HG03139 (cell line): ENCODE measurements at regions not wholly inside any gene's neighbourhood (a gene's known extent, or its start where the extent isn't known, plus 50 kb on each side); places are given as distances from the start of the nearest gene placed in this dataset.
"Not testable (repeated sequence)": the region's sequence is repeated elsewhere in the genome, so short reads cannot be mapped to it uniquely, and the experiment has no call there.

Experiments used
- ATAC-seq: cut with Tn5 transposase; IDR thresholded peaks from one replicate; pipeline ENCODE4 v1.9.1; 2021; ENCODE audit not compliant: unreplicated experiment

DNA sequence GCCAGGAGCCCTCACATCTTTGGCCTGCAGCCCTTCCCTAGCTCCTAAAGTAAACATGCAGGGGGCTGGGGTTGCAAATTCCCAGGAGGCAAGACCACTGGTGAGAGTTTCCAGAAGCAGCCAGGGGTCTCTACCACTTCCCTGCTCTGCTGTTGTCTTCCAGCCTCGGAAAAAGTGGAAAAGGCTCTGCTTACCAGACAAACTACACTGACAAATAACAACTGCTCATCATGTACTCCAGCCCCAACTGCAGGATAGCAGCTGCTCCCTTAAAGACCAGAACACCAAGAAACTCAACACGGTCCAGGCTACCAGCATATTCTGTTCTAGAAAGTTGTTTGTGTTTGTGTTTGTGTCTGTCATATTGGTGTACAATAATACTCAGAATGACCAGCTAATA is 187.5 kb upstream of the MARCKS start:
- ATAC-seq, result no peak

DNA sequence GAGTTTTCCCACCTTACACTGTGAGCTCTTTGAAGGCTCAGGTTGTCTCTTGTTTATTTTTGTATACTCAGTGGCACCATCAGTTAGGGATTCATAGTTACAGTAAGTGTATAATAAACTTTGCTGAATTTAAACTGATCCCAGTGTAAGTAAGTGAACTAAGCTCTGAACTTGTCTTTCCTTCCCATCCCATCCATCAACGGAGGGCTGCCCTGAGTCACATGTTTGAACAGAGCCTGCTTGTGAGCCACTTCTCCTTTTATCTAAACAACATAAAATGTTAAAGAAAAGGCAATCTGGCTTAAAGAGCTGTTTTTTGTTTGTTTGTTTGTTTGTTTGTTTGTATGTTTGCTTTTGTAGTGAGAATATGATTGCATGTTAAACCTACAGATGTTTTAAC is 185.7 kb upstream of the MARCKS start:
- no peak for ATAC-seq

DNA sequence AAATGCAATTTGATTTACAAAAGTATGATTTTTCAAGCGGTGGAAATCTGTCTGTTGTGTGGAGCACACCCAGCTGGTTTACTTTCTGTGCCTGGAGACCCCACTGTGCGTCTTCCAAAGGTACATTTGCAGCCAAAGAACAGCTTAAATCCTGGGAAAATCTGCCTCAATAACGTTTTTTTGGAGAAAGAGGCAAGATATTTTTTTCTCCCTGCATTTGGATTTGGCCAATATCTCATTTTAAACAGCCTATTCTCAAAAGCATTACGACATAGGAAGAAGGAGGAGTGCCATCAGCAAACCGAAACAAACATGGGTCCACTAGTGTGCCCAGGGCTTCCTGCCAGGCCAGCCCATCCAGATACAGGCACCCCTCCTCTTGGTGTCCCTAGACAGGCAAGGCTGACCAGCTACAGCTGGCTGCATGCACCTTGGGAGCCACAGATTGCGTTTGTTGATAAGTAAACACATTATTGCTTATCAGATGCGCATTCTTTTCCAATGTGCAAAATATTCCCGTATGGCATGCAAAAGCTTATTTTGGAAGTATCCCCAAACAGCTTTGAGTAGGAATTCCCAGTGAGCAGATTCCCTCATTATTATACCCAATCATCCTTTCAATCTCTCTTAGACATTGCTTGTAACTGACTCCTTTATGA is 184.5 kb upstream of the MARCKS start:
- ATAC-seq, result no peak

DNA sequence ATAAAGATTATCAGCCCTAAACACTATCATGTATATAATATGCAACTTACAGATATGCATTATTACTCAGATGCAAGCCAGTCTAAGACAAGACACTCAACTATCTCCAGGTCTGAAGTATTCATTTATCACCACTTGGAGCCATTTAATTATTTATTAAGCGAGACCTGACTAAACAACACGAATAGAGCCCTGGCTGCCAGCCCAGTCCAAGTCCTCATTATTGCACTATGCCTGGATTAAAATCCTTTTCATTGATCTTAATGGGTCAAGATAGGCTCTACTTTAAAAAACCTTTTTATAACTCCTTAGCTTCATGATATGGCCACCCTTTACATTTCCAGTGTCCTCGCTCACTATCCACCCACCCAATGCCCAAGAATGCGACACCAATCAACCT is 183.1 kb upstream of the MARCKS start:
- no peak for ATAC-seq

DNA sequence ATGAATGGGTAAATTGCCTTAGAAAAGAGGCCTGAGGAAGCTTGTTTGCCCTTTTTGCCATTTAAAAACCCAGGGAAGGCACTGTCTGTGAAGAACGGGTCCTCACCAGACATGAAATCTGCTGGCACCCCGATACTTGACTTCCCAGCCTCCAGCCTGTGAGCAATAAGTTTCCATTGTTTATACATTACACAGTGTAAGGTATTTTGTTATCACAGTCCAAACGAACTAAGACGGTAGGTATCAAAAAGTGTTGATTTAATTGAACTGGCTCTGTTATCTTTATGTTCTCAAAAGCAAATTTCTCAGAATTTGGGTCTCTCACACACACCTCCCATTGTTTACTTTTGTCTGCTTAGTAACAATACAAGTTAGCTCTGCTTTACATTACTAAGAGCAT is 181.1 kb upstream of the MARCKS start:
- ATAC-seq, result no peak

DNA sequence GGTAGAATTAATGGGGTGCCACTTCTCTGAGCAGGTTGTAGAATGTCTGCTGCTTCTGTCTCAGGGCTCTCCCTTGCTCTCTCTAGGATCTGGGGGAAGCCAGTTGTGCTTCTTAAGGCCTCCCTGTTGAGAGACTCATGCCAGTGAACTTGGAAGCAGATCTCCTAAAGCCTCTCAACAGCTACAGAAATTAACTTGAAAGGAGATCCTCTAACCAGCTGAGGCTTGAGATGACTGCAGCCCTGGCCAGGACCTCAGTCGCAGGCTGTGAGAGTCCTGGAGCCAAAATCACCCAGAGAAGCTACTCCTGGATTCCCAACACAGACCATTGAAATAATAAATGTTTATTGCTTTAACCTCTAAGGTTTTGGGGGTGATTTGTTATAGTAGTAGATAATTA is 180.2 kb upstream of the MARCKS start:
- ATAC-seq, result no peak

DNA sequence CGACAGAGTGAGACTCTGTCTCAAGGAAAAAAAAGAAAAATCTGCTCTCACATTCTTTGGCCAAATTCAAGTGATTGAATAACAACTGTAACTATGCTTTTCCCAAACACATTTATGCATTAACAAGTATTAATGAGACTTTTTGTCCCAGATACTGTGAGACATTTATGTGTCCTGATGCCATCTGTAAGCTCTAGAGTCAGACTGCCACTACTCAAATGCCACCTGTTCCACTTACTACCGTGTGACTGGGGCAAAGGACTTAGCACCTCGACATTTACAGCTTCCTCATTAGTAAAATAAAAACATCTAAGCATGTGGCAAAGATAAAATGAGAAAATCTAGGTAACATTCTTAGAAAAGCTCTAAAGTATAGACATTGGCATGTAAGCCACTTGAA is 178.1 kb upstream of the MARCKS start:
- ATAC-seq, result no peak

DNA sequence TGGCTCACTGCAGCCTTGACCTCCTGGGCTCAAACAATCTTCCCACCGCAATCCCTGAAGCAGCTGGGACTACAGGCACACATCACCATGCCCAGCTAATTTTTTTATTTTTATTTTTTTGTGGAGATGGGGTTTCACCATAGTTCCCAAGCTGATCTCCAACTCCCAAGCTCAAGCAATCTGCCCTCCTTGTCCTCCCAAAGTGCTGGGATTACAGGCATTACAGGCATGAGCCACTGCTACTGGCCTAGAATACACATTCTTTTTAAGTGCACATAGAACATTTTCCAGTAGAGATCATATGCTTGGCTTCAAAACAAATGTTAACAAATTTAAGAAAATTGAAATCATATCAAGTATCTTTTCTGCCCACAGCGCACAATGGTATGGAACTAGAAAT is 176.8 kb upstream of the MARCKS start:
- ATAC-seq, result no peak

DNA sequence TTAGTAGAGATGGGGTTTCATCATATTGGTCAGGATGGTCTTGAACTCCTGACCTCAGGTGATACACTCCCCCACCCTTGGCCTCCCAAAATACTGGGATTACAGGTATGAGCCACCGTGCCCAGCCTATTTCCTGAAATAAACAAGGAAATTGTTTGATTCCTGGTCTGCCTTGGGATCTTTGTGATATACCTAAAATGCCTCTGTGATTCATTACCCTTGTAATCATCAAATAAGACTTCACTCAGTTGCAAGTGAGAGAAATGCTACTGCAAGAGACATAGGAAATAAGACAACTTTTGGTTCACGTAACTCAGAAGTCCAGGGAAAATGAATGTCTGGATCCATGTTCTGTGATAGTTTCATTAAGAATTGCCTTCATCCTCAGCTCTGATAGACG is 173.2 kb upstream of the MARCKS start:
- ATAC-seq, result no peak

DNA sequence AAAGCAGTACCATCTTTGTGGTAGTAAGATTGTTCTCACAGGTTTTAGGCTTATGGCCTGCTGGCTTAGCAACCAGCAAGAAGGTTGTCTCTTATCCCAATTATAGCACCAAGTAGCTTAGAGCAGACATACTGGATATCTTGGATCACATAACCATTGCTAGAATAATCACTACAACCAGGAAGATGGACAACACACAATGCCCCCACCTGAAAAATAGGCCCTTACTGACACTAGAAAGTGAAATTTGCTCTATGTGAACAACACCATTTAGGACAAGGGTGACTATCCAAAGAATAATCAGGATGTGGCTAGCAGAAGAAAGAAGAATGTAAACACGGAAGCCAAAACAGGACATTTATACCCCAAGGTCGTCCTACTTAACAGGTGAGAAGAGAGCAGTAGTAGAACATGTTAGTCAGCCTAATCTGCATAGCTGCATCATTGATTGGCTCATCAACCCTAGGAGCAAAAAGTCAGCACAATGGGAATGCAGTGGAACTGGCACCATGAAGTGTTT is 172.7 kb upstream of the MARCKS start:
- ATAC-seq, result no peak

DNA sequence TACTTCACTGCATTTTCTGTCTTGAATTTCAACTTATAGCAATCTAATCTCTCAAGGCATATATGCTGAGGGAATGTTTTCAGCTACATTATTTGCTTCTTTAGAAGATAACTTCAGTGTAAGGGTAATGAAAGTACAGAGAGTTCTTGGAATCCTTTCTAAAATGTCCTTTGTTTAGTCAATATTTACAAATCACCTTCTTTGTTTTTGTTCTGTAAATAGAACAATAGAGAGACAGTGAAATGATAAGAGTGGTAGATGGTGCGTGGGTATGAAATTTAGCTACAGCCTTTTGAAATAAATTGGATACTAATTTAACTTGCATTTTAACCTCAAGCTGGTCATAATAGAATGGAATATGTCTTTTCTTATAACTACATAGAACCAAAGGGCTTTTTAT is 171.1 kb upstream of the MARCKS start:
- ATAC-seq, result no peak

DNA sequence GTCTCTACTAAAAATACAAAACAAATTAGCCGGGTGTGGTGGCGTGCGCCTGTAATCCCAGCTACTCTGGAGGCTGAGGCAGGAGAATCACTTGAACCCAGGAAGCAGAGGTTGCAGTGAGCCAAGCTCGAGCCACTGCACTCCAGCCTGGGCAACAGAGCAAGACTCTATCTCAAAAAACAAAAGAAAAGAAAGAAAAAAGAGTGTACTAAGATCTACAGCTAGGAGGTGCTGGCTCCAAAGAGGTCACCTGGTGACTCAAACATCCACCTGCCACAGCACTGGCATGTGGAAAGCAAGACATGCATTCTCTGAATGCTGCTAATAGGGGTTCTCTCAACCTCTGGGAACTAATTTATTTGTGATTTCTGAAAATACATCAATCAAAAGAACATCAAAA is 167.5 kb upstream of the MARCKS start:
- not testable (repeated sequence) for ATAC-seq

DNA sequence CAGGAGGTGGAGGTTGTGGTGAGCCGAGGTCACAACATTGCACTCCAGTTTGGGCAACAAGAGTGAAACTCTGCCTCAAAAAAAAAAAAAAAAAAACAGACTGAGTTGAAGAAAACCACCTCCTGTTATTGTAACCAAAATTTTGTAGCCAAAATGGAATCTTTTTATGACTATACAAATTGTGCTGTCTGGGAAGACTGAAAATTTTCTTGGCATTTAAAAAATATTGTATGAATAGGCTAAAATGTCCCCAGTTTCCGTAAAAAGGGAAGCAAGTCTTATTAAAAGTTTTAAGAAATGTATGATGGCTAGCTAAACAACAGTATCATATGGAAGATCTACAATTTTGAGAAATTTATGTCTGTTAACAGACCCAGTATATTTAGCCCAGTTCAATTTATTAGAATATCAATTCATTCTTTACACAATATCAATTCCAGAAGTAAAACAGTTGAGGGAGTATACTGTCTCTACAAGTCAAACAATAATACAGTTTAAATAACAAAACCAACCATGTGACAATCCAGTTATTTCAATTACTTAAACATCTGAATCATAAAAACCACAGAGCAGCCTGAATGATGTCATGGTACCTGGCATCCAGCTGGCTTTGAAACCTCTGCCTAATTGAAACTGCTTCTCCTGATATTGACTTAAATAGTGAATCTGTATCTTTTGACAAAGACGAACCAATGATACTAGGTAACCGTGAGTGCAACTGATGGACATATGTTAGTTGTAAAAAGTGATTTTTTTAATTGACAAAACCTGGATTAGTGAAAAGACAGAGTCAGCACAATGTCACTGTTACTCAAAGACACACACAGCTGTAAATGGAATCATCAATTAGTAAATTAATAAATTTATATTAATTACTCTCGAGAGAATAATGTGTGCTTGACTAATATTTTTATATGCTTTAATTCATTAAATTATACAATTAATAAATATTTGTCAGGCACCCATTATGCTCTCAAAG is 166.6 kb upstream of the MARCKS start:
- no peak for ATAC-seq

DNA sequence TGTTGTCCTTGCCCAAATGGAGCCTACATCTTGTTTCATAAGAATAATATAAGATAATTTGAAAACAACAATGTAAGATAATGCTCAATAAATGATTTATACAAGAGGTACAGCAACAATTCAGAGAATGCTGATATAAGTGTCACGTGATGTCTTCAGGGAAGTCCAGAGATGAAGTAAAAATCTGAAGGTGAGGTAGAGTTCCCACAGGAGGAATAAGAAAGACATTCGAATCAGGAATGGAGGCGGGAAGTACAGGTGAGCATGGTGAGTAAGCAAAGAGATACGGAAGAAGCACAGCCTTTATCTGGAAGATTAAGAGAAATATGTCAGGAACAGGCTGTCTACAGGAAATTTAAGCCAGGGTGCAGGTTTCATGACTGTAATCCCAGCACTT is 165.9 kb upstream of the MARCKS start:
- no peak for ATAC-seq

DNA sequence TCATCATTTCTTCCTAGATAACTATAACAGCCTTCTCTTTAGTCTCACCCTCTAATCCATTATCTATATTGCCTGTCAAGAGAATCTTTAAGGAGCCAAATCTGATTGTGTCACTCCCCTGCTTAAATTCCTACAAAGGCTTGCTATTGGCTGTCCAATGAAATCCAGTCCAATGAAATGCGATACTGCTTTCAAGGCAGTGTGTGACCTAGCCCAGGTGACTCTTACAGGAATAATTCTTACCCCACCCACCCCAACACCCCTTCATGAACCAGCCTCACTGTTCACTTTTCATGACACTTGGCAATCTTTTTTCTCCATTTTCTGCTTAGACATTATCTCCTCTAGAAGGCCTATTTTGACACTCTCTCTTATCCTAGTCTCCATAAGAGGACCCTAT is 163.3 kb upstream of the MARCKS start:
- no peak for ATAC-seq

DNA sequence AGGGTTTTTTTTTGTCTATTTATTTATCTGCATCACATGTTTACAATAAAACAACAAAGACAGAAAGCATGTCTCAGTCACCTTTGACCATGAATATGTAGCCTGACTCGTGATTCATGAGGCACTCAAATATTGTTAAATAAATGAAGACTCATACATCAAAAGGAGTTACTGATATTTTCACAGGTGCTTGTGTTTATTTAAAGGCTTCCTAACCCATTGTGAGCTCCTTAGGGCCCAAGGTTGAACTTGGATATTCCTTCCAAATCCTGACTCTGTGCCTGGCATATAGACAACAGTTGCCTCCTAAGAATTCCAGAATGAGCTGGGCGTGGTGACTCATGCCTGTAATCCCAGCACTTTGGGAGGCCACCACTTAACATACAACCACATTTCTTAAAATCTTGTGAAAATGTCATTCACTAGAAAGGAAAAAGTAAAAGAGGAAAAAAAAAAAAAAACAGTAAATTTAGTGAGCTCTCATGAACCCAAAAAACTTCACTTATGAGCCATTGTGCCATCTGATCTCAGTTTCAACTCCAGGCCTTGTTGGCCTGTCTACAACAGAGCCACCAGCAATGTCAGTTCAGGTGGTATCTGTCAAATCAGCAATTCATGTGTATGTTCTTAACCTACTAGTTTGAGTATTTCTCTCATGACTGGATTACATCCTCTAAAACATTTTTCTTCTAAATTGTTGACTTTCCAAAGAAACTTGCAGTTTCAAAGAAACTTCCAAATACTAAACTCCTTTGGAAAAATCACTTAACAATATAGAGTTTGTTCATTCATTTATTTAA is 162.7 kb upstream of the MARCKS start:
- ATAC-seq, result no peak

DNA sequence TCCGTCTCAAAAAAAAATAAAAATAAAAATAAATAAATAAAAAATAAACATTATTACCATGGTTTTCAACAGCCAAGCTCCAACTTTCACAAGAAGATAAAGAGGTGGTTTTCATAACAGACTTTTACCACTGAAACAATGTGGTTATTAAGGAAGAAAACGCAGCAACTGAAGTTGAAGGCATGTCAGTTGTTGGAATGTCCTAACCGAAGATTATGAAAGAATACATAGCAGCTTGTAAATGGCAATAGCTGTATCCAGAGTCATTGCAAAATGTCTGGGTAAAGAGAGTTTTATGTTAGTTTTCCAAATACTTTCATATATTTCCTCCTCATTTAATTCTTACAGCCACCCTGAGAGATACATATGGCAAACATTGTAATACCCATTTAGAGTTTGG is 161.6 kb upstream of the MARCKS start:
- ATAC-seq, result no peak

DNA sequence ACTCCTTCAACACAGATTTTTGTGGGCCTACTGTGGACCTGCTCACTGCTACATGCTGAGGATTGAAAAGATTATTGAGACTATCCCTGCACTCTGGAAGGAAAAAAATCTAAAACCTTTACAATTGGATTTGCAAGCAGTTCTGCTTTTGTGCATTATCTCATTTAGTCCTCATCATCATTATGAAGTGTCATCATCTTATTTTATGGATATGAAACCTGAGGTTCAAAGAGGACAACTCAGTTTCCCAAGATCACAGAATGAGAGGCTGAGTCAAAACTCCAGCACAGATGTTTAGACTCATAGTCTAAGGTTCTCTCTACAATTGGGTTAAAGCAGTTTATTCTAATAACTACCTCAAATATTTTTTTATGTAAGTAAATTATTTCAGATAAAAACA is 160.2 kb upstream of the MARCKS start:
- no peak for ATAC-seq

DNA sequence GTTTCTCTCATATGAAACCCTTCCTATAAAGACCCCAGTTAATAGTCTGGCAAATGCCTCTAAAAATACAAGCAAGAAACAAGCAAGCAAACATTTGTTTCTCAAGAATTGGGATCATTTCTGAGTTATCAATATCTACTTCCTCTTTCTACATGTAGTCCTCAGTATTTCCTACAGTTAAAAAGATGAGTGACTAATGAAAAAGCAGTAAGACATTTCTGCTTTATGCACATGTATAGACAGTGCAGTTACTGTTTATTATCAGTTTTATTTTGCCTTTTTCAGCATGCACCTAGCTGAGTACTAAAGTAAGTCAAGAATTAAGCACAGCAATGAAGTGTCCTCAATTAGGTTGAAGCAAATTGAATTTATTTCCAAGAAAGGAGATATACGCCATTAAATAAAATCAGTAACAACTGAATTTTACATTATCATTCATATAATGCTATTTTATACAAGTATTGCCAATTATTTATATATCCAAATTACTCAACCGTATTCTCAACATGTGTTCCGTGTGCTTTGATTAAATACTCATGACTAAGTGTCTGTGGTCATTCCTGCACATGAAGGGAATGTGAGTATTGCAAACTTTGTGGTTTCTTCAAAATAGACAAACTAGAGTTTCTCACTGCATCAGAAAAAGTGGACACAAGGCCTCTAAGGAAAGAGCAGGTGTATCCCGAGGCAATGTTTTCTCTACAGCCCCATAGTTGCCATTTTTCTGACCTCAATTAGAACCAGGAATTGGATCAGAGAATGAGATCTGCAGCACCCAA is 159.3 kb upstream of the MARCKS start:
- peak; percentile 65 for ATAC-seq

DNA sequence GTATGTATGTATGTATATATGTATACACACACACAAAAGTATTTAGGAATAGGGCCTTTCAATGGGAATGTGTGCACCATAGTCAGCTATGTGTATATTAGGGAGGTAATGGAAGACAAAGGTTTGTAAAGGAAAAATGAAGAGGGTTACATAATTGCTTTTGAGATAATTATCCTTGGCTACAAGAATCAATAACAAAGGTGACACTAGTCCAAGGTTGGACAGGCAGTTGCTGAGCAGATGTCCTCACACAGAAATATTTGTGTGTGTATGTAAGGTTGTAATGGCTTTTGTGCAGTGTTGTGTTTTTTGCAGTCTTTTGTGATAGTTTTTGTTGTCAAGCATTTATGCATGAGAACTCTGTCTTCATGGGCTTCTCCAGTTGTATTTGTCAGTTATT is 157.9 kb upstream of the MARCKS start:
- ATAC-seq, result no peak
